ENCODE measurements at regions not wholly inside any gene's neighbourhood (a gene's known extent, or its start where the extent isn't known, plus 50 kb on each side); places are given as distances from the start of the nearest gene placed in this dataset.

- TF ChIP-seq CTCF (conservative IDR thresholded peaks at IDR 0.05; ENCODE audit: low read depth, low read length) (no peak), EZH2 (IDR thresholded peaks at IDR 0.05; ENCODE audit: borderline replicate concordance, low read depth, low read length, poor library complexity, severe bottlenecking) (no peak)
These were observed 347.9 kb upstream of the MTPN start for GRCh38 chr7:136325027-136325426.

All from A673 (cell line).